ENCODE measurements at regions not wholly inside any gene's neighbourhood (a gene's known extent, or its start where the extent isn't known, plus 50 kb on each side); places are given as distances from the start of the nearest gene placed in this dataset.

DNA sequence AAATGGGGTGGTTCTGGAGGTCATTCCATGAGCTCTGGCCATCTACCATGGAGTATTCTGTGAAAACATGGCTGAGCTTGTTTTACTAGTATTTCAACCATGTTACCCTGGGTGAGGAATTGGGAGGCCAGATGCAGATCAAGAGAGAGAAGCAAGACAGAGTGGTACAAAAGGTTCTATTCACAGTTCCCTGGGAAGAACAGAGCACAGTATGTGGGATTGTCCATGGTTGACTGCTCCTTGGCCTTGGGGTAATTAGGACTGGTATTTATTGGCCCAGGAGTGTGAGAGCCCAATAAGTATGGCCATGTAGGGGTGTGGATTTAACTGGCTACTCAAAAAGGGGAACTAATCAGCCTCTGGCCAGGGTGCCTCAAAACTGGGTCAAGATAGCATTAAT is 239.7 kb upstream of the GATB start:
- H3K27ac ChIP-seq = no peak overlapping the region
- intact Hi-C loops (cut with DNase I) = no loop called here

GRCh38 chr4:151998723-151999122 is 237.9 kb upstream of the GATB start:
- TF ChIP-seq POLR2A (IDR thresholded peaks at IDR 0.05) (no peak), CTCF (IDR thresholded peaks at IDR 0.05) (no peak)
- DNase-seq (no peak), ATAC-seq (peak in 3 of 4 donors; percentile 30 to 79 (median 75))
- 51 to 70% (median 54%) methylated on average over 9 of the region's 9 CpGs for WGBS, 4 donors
- Histone ChIP-seq H3K36me3 (no peaks in the 10 kb centered on the region), H3K4me3 (no peak overlapping the region), H3K4me1 (peaks cover 0 to 6% (median 0%) of the 10 kb centered on the region in 12 donors), H3K27ac (peak overlapping the region in 1 of 12 donors; percentile 18), H3K9me3 (peaks cover 0 to 4% (median 0%) of the 10 kb centered on the region in 12 donors), H3K27me3 (no peaks in the 10 kb centered on the region)
- intact Hi-C loops (cut with DNase I) = no loop called here

More for the DNA sequence above, 239.7 kb upstream of the GATB start:
- peaks cover 0 to 6% (median 0%) of the 10 kb centered on the region in 12 donors for H3K4me1 ChIP-seq
- H3K36me3 ChIP-seq = no peaks in the 10 kb centered on the region
- ATAC-seq = no peak
- no peak overlapping the region for H3K4me3 ChIP-seq
- H3K27me3 ChIP-seq = no peaks in the 10 kb centered on the region
- H3K9me3 ChIP-seq = no peaks in the 10 kb centered on the region
- no peak for TF ChIP-seq POLR2A (IDR thresholded peaks at IDR 0.05)
- no peak for TF ChIP-seq CTCF (IDR thresholded peaks at IDR 0.05)
- no peak for DNase-seq

DNA sequence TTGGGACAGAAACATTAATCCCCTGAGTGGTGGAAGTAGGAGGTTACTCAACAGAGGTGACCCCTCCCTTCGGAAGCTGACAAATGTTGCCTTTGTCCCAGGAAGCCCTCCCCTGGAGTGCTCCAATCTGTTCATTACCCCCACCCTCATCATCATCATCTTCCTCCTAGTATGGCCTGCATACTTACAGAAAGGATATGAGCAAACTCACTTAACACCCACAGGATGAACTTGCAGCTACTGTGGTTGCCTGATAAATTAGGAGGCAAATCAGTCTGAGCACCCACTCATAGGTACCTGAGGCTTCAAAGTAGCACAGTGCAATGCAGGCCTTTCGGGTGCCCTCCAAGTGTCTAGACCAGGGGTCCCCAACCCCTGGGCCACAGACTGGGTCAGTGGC is 236.7 kb upstream of the GATB start:
- Histone ChIP-seq H3K4me1 (peaks cover 0 to 11% (median 1%) of the 10 kb centered on the region in 12 donors), H3K9me3 (peaks cover 0 to 4% (median 0%) of the 10 kb centered on the region in 12 donors), H3K27me3 (no peaks in the 10 kb centered on the region), H3K36me3 (no peaks in the 10 kb centered on the region), H3K27ac (no peak overlapping the region), H3K4me3 (no peak overlapping the region)
- ATAC-seq (no peak), DNase-seq (no peak)
- 87 to 98% (median 90%) methylated on average over 2 of the region's 2 CpGs for WGBS, 4 donors
- intact Hi-C loops (cut with DNase I) = no loop called here
- TF ChIP-seq CTCF (IDR thresholded peaks at IDR 0.05) (no peak), POLR2A (IDR thresholded peaks at IDR 0.05) (no peak)

GRCh38 chr4:151994429-151994828 is 233.6 kb upstream of the GATB start:
- Histone ChIP-seq H3K9me3 (peaks cover 0 to 4% (median 0%) of the 10 kb centered on the region in 12 donors), H3K27ac (no peak overlapping the region), H3K4me1 (peaks cover 0 to 30% (median 8%) of the 10 kb centered on the region in 12 donors), H3K27me3 (no peaks in the 10 kb centered on the region), H3K36me3 (no peaks in the 10 kb centered on the region), H3K4me3 (no peak overlapping the region)
- TF ChIP-seq POLR2A (IDR thresholded peaks at IDR 0.05) (no peak), CTCF (IDR thresholded peaks at IDR 0.05) (no peak)
- DNase-seq (no peak), ATAC-seq (no peak)
- intact Hi-C loops (cut with DNase I) = loop anchor here in 2 of 10 donors (5.0 kb wide), 1 partner anchor 43 kb away; no protein-coding TSS in a partner anchor
- WGBS, 4 donors = 90 to 95% (median 92%) methylated on average over 3 of the region's 3 CpGs
